B cell (primary cell): ENCODE measurements at regions not wholly inside any gene's neighbourhood (a gene's known extent, or its start where the extent isn't known, plus 50 kb on each side); places are given as distances from the start of the nearest gene placed in this dataset.

ENCODE experiments used
- ATAC-seq: fragments of 200-7000 bp; cut with Tn5 transposase; one replicate; pipeline ENCODE4 v1.10.0; 2021; ENCODE audit warnings: low read depth, mild to moderate bottlenecking, moderate number of reproducible peaks, moderate library complexity
- CTCF ChIA-PET: fragments of 350-600 bp; sonication (Branson Sonifier 250); formaldehyde crosslinking; loops from one replicate; lab custom pipeline; 2021; ENCODE audit warnings: antibody characterized with exemption, inconsistent platforms; lab: Charles Lee
- POLR2A ChIA-PET: fragments of 350-600 bp; sonication (Branson Sonifier 250); formaldehyde crosslinking; loops from one replicate; lab custom pipeline; 2021; ENCODE audit warnings: antibody characterized with exemption; lab: Charles Lee
- DNase-seq: peaks from one replicate; pipeline ENCODE4 v3.0.0; 2013
- H2AFZ ChIP-seq: 2 replicates; pipeline ENCODE4 v1.6.1; 2012; ENCODE audit warnings: mild to moderate bottlenecking, low read depth, low read length; ENCODE audit not compliant: insufficient read depth, poor library complexity, severe bottlenecking
- H3K27ac ChIP-seq, 2 donors: 1 replicate in 1 of 2; 2 replicates in 1 of 2; pipeline ENCODE4 v1.5.1; 2012 to 2013; ENCODE audit warnings: low read length in 2 of 2, mild to moderate bottlenecking in 2 of 2, moderate library complexity in 1 of 2
- H3K27me3 ChIP-seq, 4 experiments: fragments of 200-600 bp in 1 of 4; sonication (generic) in 1 of 4; replicated peaks in 1 of 4; 1 replicate in 2 of 4; 2 replicates in 2 of 4; pipeline versions ENCODE4 v1.6.1 to v1.7.0; 2013 to 2016; ENCODE audit warnings: low read length in 3 of 4, mild to moderate bottlenecking in 2 of 4, mixed read lengths in 1 of 4, moderate library complexity in 1 of 4; ENCODE audit not compliant: insufficient read depth in 4 of 4, control insufficient read depth in 3 of 4; ENCODE audit errors: control extremely low read depth in 1 of 4
- H3K36me3 ChIP-seq, 2 experiments: replicated peaks in 1 of 2; 1 replicate in 1 of 2; 2 replicates in 1 of 2; pipeline versions ENCODE4 v1.6.1 to v1.7.1; 2013; ENCODE audit warnings: low read length in 1 of 2; ENCODE audit not compliant: insufficient read depth in 2 of 2, control insufficient read depth in 1 of 2; ENCODE audit errors: control extremely low read depth in 1 of 2, extremely low read depth in 1 of 2
- H3K4me1 ChIP-seq, 2 donors: fragments of 200-600 bp in 1 of 2; sonication (generic) in 1 of 2; 1 replicate in 1 of 2; 2 replicates in 1 of 2; pipeline versions ENCODE4 v1.5.1 to v1.6.1; 2013 to 2017; ENCODE audit warnings: low read length in 2 of 2; ENCODE audit not compliant: control insufficient read depth in 2 of 2, insufficient read depth in 2 of 2
- H3K4me2 ChIP-seq: replicated peaks from 2 replicates; pipeline ENCODE3; 2012; ENCODE audit warnings: mild to moderate bottlenecking, low read depth, low read length; ENCODE audit not compliant: poor library complexity, severe bottlenecking
- H3K4me3 ChIP-seq, 5 experiments: fragments of 200-600 bp in 1 of 5; sonication (generic) in 1 of 5; 1 replicate in 3 of 5; 2 replicates in 2 of 5; pipeline versions ENCODE4 v1.5.1 to v1.7.0; 2011 to 2016; ENCODE audit warnings: low read length in 4 of 5, mild to moderate bottlenecking in 4 of 5, low read depth in 2 of 5, control low read depth in 1 of 5, moderate library complexity in 1 of 5; ENCODE audit not compliant: insufficient read depth in 1 of 5; ENCODE audit errors: control extremely low read depth in 1 of 5, extremely low read depth in 1 of 5
- H3K79me2 ChIP-seq: fragments of 200-600 bp; sonication (generic); one replicate; pipeline ENCODE4 v1.6.0; 2016; ENCODE audit warnings: low read length; ENCODE audit not compliant: control insufficient read depth, insufficient read depth
- H3K9ac ChIP-seq: fragments of 200-600 bp; sonication (generic); 2 replicates; pipeline ENCODE4 v1.6.1; 2017; ENCODE audit warnings: mild to moderate bottlenecking, low read length, moderate library complexity
- H3K9me3 ChIP-seq, 3 donors: one replicate each; pipeline versions ENCODE4 v1.6.1 to v1.7.1; 2013; ENCODE audit warnings: low read length in 2 of 3; ENCODE audit not compliant: control insufficient read depth in 2 of 3, insufficient read depth in 1 of 3; ENCODE audit errors: control extremely low read depth in 1 of 3
- H4K20me1 ChIP-seq: 2 replicates; pipeline ENCODE4 v1.6.0; 2012; ENCODE audit warnings: mild to moderate bottlenecking, low read length; ENCODE audit not compliant: insufficient read depth, control insufficient read depth, poor library complexity, severe bottlenecking
- H3K27ac Mint-ChIP-seq: one replicate; pipeline ENCODE4 v1.8.0; 2021; ENCODE audit warnings: mixed read lengths
- H3K27me3 Mint-ChIP-seq: one replicate; pipeline ENCODE4 v1.8.0; 2021; ENCODE audit warnings: mixed read lengths
- H3K4me1 Mint-ChIP-seq: one replicate; pipeline ENCODE4 v1.8.0; 2021; ENCODE audit warnings: mixed read lengths
- H3K4me3 Mint-ChIP-seq: one replicate; pipeline ENCODE4 v1.8.0; 2021; ENCODE audit warnings: mixed read lengths
- H3K9me3 Mint-ChIP-seq: one replicate; pipeline ENCODE4 v1.8.0; 2022; ENCODE audit warnings: mixed read lengths; ENCODE audit not compliant: insufficient read depth
- EZH2 ChIP-seq: IDR thresholded peaks from 2 replicates; pipeline ENCODE4 v1.6.1; 2012; ENCODE audit warnings: borderline replicate concordance, low read depth, mild to moderate bottlenecking, moderate library complexity, low read length; ENCODE audit not compliant: insufficient read depth, poor library complexity, severe bottlenecking
- WGBS: methylation state at CpG from one replicate; pipeline ENCODE4 v1.1.5; 2013; ENCODE audit warnings: missing lambda C conversion rate; ENCODE audit not compliant: insufficient coverage; 5-methylcytosine and 5-hydroxymethylcytosine counted together
- intact Hi-C: fragments of 100-400 bp; cut with micrococcal nuclease; formaldehyde crosslinking; loops from one replicate; pipeline ENCODE4 v1.10.0; 2022
- TF ChIP-seq, protein P1 (sequence below): fragments of 200-600 bp; IDR thresholded peaks from one replicate; pipeline ENCODE4 v1.8.0; 2022; ENCODE audit warnings: antibody characterized with exemption, mild to moderate bottlenecking

DNA sequence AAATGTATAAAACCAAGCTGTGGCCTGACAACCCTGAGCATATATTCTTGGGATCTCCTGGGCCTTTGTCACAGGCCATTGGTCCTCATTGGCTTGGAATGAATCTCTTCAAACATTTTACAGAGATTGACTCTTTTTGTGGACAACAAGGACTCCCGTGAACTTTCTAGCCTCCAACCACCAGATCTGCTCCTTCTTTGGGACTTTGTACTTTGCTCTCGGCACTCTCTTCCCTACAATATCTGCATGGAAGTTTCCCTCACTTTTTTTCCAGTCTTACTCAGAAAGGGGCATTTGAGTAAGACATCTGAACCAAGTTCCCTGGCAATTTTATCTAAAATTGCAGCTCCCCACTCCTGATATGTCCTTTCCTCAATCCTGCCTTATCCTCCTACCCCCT lies 158.8 kb downstream of the PHLDA1 start:
- Histone ChIP-seq H4K20me1 (no peaks in the 10 kb centered on the region), H2AFZ (no peak overlapping the region), H3K4me1 (no peaks in the 10 kb centered on the region), H3K36me3 (no peaks in the 10 kb centered on the region), H3K79me2 (no peaks in the 10 kb centered on the region), H3K27me3 (peaks cover 0 to 3% (median 0%) of the 10 kb centered on the region in 4 experiments), H3K4me2 (no peak overlapping the region), H3K9me3 (no peaks in the 10 kb centered on the region), H3K27ac (no peak overlapping the region), H3K9ac (no peak overlapping the region), H3K4me3 (no peak overlapping the region)
- no peak for TF ChIP-seq EZH2
- TF ChIP-seq, protein P1, sequence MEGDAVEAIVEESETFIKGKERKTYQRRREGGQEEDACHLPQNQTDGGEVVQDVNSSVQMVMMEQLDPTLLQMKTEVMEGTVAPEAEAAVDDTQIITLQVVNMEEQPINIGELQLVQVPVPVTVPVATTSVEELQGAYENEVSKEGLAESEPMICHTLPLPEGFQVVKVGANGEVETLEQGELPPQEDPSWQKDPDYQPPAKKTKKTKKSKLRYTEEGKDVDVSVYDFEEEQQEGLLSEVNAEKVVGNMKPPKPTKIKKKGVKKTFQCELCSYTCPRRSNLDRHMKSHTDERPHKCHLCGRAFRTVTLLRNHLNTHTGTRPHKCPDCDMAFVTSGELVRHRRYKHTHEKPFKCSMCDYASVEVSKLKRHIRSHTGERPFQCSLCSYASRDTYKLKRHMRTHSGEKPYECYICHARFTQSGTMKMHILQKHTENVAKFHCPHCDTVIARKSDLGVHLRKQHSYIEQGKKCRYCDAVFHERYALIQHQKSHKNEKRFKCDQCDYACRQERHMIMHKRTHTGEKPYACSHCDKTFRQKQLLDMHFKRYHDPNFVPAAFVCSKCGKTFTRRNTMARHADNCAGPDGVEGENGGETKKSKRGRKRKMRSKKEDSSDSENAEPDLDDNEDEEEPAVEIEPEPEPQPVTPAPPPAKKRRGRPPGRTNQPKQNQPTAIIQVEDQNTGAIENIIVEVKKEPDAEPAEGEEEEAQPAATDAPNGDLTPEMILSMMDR, result no peak
- CTCF ChIA-PET, result no interaction called here
- H3K27ac Mint-ChIP-seq, result no peak overlapping the region
- intact Hi-C loops, result no loop called here
- 93% methylated on average over 2 of the region's 2 CpGs for WGBS
- H3K4me3 Mint-ChIP-seq, result no peak overlapping the region
- no peak for ATAC-seq
- H3K27me3 Mint-ChIP-seq, result peaks cover 32% of the 10 kb centered on the region
- H3K4me1 Mint-ChIP-seq, result no peaks in the 10 kb centered on the region
- POLR2A ChIA-PET, result no interaction called here
- DNase-seq, result no peak
- no peaks in the 10 kb centered on the region for H3K9me3 Mint-ChIP-seq

DNA sequence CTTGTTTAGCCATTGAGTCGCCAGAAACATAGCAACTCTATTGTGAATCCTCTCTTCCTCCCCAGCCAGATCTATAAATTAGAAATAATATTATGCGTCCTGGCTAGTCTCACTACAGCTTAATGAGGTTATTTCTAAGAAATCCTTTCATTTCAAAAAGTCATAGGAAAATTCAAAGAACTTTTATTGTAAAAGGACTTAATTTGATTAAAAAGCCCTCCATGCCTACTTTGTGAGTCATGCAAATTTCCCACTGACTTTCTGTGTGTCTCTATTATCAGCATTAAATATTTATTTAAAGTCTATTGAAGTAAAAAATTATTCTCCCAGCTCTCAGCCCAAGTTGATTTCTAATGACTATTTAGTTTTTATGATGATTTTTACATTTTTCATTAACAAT lies 160.7 kb downstream of the PHLDA1 start:
- ChIA-PET CTCF (interaction anchor here (1.0 kb wide), 1 partner anchor 23 kb away, joined by 4 read pairs; no protein-coding TSS in a partner anchor), POLR2A (no interaction called here)
- H3K27ac ChIP-seq, result no peak overlapping the region
- Mint-ChIP-seq H3K9me3 (peaks cover 6% of the 10 kb centered on the region), H3K27me3 (peaks cover 28% of the 10 kb centered on the region), H3K27ac (no peak overlapping the region), H3K4me1 (no peaks in the 10 kb centered on the region), H3K4me3 (no peak overlapping the region)
- no peaks in the 10 kb centered on the region for H3K9me3 ChIP-seq
- no CpG with 5 or more reads among the region's 2 CpGs for WGBS
- no peaks in the 10 kb centered on the region for H3K4me1 ChIP-seq
- H3K4me3 ChIP-seq, result no peak overlapping the region
- no peaks in the 10 kb centered on the region for H4K20me1 ChIP-seq
- no peaks in the 10 kb centered on the region for H3K79me2 ChIP-seq
- intact Hi-C loops, result no loop called here
- H3K27me3 ChIP-seq, result peaks cover 0 to 3% (median 0%) of the 10 kb centered on the region in 4 experiments
- H2AFZ ChIP-seq, result no peak overlapping the region
- no peaks in the 10 kb centered on the region for H3K36me3 ChIP-seq
- TF ChIP-seq, protein P1, result no peak
- TF ChIP-seq EZH2, result no peak
- no peak overlapping the region for H3K4me2 ChIP-seq
- no peak for DNase-seq
- H3K9ac ChIP-seq, result no peak overlapping the region
- no peak for ATAC-seq
